HepG2 (cell line): ENCODE measurements at regions not wholly inside any gene's neighbourhood (a gene's known extent, or its start where the extent isn't known, plus 50 kb on each side); places are given as distances from the start of the nearest gene placed in this dataset.

ENCODE experiments used
- DNMT3B ChIP-seq: conservative IDR thresholded peaks from 2 replicates; pipeline ENCODE4 v1.6.1; 2016; ENCODE audit warnings: missing biosample characterization, control low read depth
- ELF3 ChIP-seq: IDR thresholded peaks from 2 replicates; pipeline ENCODE4 v1.6.1; 2016; ENCODE audit warnings: missing genetic modification reagents, missing compliant biosample characterization
- MED1 ChIP-seq: sonication (generic); formaldehyde crosslinking; IDR thresholded peaks from 2 replicates; pipeline ENCODE4 v1.4.0; 2020; ENCODE audit warnings: missing genetic modification reagents
- NFIC ChIP-seq: IDR thresholded peaks from 2 replicates; pipeline ENCODE4 v1.6.1; 2012; ENCODE audit warnings: mild to moderate bottlenecking, low read length, inconsistent platforms
- NR2F2 ChIP-seq: IDR thresholded peaks from 2 replicates; pipeline ENCODE4 v1.6.1; 2012; ENCODE audit warnings: low read depth, inconsistent platforms, borderline replicate concordance
- PPARG ChIP-seq: conservative IDR thresholded peaks from 2 replicates; pipeline ENCODE4 v1.6.1; 2016; ENCODE audit warnings: missing biosample characterization, missing genetic modification reagents
- SMAD1 ChIP-seq: sonication (generic); formaldehyde crosslinking; IDR thresholded peaks from 2 replicates; pipeline ENCODE4 v1.4.0; 2020; ENCODE audit warnings: missing genetic modification reagents, low read depth, mild to moderate bottlenecking, borderline replicate concordance
- SOX5 ChIP-seq: IDR thresholded peaks from 2 replicates; pipeline ENCODE4 v1.6.1; 2016; ENCODE audit warnings: borderline replicate concordance
- SPEN ChIP-seq: sonication (generic); formaldehyde crosslinking; IDR thresholded peaks from 2 replicates; pipeline ENCODE4 v1.5.1; 2020; ENCODE audit warnings: low read depth, mild to moderate bottlenecking, missing genetic modification reagents
- ZNF234 ChIP-seq: sonication (generic); formaldehyde crosslinking; conservative IDR thresholded peaks from 2 replicates; pipeline ENCODE4 v1.5.1; 2020; ENCODE audit warnings: mild to moderate bottlenecking, missing genetic modification reagents
- ZNF564 ChIP-seq: sonication (generic); formaldehyde crosslinking; IDR thresholded peaks from 2 replicates; pipeline ENCODE4 v1.8.1; 2023; ENCODE audit warnings: mild to moderate bottlenecking, missing genetic modification reagents
- ZNF614 ChIP-seq: IDR thresholded peaks from 2 replicates; pipeline ENCODE4 v1.6.1; 2018; ENCODE audit warnings: missing biosample characterization, missing genetic modification reagents, inconsistent platforms, borderline replicate concordance
- ZNF772 ChIP-seq: sonication (generic); formaldehyde crosslinking; IDR thresholded peaks from 2 replicates; pipeline ENCODE4 v1.5.0; 2020; ENCODE audit warnings: mild to moderate bottlenecking, missing genetic modification reagents
- TF ChIP-seq, protein P1 (sequence below): sonication (generic); IDR thresholded peaks from 2 replicates; pipeline ENCODE4 v1.6.1; 2016; ENCODE audit warnings: low read depth, borderline replicate concordance
- TF ChIP-seq, protein P2 (sequence below): sonication (generic); formaldehyde crosslinking; IDR thresholded peaks from 2 replicates; pipeline ENCODE4 v1.5.0; 2020; ENCODE audit warnings: missing genetic modification reagents
- TF ChIP-seq, protein P3 (sequence below): IDR thresholded peaks from 2 replicates; pipeline ENCODE4 v1.6.1; 2016; ENCODE audit warnings: low read depth, missing genetic modification reagents, missing compliant biosample characterization
- TF ChIP-seq, protein P4 (sequence below): IDR thresholded peaks from 2 replicates; pipeline ENCODE4 v1.6.1; 2016; ENCODE audit warnings: mild to moderate bottlenecking
- TF ChIP-seq, protein P5 (sequence below): sonication (generic); formaldehyde crosslinking; IDR thresholded peaks from 2 replicates; pipeline ENCODE4 v1.8.0; 2022; ENCODE audit warnings: mild to moderate bottlenecking, missing genetic modification reagents, moderate library complexity
- TF ChIP-seq, protein P6 (sequence below): IDR thresholded peaks from 2 replicates; pipeline ENCODE4 v1.6.1; 2016

DNA sequence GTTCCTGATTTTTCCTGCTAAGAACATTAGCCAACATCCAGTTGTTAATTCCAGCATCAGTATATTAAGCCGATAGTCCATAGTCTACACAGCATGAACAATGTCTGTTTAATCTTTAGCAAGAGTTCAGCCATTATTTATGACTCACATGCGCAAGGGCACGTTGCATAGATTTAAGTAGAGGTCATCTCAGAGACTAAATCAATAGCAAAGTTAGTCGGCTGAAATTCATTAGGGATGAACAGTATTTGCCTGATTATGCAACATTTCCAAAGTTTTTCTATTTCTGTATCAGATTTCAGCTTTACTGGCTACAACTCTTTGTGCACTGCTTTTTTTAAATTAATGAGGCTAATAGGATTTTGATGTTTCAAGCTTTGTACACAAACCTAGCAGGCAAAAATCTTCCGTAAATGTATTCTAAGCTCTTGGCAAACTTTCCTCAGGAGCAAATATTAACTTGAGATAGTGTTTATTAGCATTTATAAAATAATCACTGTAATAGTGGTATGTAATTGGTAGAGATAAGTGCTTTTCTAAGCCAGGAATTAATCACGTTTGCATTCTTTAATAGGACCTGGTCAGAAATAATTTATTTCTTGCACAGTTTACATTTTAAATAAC, 578.7 kb upstream of the ID2 start (continued):
- TF ChIP-seq, protein P1, sequence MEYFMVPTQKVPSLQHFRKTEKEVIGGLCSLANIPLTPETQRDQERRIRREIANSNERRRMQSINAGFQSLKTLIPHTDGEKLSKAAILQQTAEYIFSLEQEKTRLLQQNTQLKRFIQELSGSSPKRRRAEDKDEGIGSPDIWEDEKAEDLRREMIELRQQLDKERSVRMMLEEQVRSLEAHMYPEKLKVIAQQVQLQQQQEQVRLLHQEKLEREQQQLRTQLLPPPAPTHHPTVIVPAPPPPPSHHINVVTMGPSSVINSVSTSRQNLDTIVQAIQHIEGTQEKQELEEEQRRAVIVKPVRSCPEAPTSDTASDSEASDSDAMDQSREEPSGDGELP: peak; percentile 76; the same call in 1 of the 2 replicates
- TF ChIP-seq PPARG (CRISPR knock-in tag) (peak; percentile 94), ZNF614 (CRISPR knock-in tag) (peak; percentile 99), DNMT3B (0 out of 2 replicates have a peak, but pooled peaks have one; percentile 44), SPEN (peak; percentile 50; the same call in 1 of the 2 replicates), SMAD1 (CRISPR knock-in tag) (no peak), ZNF772 (CRISPR knock-in tag) (peak; percentile 87; the same call in 1 of the 2 replicates), NFIC (peak; percentile 96), ELF3 (CRISPR knock-in tag) (peak; percentile 96), MED1 (CRISPR knock-in tag) (peak; percentile 100), SOX5 (peak; percentile 99), NR2F2 (peak; percentile 94), ZNF234 (no peak), ZNF564 (CRISPR knock-in tag) (0 out of 2 replicates have a peak, but pooled peaks have one; percentile 54)
- TF ChIP-seq, protein P2, sequence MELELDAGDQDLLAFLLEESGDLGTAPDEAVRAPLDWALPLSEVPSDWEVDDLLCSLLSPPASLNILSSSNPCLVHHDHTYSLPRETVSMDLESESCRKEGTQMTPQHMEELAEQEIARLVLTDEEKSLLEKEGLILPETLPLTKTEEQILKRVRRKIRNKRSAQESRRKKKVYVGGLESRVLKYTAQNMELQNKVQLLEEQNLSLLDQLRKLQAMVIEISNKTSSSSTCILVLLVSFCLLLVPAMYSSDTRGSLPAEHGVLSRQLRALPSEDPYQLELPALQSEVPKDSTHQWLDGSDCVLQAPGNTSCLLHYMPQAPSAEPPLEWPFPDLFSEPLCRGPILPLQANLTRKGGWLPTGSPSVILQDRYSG (CRISPR knock-in tag): no peak
- TF ChIP-seq, protein P3, sequence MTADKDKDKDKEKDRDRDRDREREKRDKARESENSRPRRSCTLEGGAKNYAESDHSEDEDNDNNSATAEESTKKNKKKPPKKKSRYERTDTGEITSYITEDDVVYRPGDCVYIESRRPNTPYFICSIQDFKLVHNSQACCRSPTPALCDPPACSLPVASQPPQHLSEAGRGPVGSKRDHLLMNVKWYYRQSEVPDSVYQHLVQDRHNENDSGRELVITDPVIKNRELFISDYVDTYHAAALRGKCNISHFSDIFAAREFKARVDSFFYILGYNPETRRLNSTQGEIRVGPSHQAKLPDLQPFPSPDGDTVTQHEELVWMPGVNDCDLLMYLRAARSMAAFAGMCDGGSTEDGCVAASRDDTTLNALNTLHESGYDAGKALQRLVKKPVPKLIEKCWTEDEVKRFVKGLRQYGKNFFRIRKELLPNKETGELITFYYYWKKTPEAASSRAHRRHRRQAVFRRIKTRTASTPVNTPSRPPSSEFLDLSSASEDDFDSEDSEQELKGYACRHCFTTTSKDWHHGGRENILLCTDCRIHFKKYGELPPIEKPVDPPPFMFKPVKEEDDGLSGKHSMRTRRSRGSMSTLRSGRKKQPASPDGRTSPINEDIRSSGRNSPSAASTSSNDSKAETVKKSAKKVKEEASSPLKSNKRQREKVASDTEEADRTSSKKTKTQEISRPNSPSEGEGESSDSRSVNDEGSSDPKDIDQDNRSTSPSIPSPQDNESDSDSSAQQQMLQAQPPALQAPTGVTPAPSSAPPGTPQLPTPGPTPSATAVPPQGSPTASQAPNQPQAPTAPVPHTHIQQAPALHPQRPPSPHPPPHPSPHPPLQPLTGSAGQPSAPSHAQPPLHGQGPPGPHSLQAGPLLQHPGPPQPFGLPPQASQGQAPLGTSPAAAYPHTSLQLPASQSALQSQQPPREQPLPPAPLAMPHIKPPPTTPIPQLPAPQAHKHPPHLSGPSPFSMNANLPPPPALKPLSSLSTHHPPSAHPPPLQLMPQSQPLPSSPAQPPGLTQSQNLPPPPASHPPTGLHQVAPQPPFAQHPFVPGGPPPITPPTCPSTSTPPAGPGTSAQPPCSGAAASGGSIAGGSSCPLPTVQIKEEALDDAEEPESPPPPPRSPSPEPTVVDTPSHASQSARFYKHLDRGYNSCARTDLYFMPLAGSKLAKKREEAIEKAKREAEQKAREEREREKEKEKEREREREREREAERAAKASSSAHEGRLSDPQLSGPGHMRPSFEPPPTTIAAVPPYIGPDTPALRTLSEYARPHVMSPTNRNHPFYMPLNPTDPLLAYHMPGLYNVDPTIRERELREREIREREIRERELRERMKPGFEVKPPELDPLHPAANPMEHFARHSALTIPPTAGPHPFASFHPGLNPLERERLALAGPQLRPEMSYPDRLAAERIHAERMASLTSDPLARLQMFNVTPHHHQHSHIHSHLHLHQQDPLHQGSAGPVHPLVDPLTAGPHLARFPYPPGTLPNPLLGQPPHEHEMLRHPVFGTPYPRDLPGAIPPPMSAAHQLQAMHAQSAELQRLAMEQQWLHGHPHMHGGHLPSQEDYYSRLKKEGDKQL (CRISPR knock-in tag): peak; percentile 94
- TF ChIP-seq, protein P4, sequence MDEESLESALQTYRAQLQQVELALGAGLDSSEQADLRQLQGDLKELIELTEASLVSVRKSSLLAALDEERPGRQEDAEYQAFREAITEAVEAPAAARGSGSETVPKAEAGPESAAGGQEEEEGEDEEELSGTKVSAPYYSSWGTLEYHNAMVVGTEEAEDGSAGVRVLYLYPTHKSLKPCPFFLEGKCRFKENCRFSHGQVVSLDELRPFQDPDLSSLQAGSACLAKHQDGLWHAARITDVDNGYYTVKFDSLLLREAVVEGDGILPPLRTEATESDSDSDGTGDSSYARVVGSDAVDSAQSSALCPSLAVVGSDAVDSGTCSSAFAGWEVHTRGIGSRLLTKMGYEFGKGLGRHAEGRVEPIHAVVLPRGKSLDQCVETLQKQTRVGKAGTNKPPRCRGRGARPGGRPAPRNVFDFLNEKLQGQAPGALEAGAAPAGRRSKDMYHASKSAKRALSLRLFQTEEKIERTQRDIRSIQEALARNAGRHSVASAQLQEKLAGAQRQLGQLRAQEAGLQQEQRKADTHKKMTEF (CRISPR knock-in tag): peak; percentile 98
- TF ChIP-seq, protein P5, sequence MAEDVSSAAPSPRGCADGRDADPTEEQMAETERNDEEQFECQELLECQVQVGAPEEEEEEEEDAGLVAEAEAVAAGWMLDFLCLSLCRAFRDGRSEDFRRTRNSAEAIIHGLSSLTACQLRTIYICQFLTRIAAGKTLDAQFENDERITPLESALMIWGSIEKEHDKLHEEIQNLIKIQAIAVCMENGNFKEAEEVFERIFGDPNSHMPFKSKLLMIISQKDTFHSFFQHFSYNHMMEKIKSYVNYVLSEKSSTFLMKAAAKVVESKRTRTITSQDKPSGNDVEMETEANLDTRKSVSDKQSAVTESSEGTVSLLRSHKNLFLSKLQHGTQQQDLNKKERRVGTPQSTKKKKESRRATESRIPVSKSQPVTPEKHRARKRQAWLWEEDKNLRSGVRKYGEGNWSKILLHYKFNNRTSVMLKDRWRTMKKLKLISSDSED (CRISPR knock-in tag): no peak
- TF ChIP-seq, protein P6, sequence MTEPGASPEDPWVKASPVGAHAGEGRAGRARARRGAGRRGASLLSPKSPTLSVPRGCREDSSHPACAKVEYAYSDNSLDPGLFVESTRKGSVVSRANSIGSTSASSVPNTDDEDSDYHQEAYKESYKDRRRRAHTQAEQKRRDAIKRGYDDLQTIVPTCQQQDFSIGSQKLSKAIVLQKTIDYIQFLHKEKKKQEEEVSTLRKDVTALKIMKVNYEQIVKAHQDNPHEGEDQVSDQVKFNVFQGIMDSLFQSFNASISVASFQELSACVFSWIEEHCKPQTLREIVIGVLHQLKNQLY: peak; percentile 92
